ENCODE measurements at regions not wholly inside any gene's neighbourhood (a gene's known extent, or its start where the extent isn't known, plus 50 kb on each side); places are given as distances from the start of the nearest gene placed in this dataset.

DNA sequence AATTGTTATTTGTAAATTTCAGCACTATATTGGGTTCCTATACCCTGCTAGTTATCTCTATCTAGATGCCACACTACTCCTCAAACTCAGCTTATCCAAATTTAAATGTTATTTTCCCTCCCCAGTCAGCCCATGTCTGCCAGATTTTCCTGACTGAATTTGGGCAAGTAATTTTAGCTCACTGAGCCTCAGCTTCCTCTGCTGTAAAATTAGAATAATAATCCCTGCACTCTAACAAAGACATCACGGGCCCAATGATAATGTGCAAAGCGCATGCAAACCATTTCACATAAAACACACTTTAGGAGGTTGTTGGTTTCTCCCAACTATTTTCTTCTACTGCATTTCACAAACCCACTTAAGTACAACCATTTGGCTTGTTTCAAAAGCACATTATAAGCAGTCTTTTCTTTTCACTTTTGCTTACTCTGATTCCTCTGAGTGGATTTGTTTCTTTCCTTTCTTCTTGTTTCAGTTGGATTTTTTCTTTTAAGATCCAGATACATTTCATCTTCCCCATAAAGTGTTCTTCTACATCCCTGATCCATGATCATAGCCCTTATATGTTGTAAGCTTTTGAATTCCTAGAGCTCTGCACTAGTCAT, 152.8 kb upstream of the DPT start:
- CTCF ChIA-PET (ENCODE audit: unreplicated experiment): no interaction called here
- no peak for DNase-seq (ENCODE audit: low spot score)
- no peaks in the 10 kb centered on the region for H3K79me2 ChIP-seq (ENCODE audit: insufficient read depth, low read depth, low read length)
- no peaks in the 10 kb centered on the region for H3K9me2 ChIP-seq (ENCODE audit: insufficient read depth, low read length)
- no peaks in the 10 kb centered on the region for H3K36me3 ChIP-seq (ENCODE audit: insufficient read depth, low read length)
- TF ChIP-seq EZH2phosphoT487 (IDR thresholded peaks at IDR 0.05; ENCODE audit: borderline replicate concordance, low read depth, low read length): no peak
- TF ChIP-seq, protein P1, sequence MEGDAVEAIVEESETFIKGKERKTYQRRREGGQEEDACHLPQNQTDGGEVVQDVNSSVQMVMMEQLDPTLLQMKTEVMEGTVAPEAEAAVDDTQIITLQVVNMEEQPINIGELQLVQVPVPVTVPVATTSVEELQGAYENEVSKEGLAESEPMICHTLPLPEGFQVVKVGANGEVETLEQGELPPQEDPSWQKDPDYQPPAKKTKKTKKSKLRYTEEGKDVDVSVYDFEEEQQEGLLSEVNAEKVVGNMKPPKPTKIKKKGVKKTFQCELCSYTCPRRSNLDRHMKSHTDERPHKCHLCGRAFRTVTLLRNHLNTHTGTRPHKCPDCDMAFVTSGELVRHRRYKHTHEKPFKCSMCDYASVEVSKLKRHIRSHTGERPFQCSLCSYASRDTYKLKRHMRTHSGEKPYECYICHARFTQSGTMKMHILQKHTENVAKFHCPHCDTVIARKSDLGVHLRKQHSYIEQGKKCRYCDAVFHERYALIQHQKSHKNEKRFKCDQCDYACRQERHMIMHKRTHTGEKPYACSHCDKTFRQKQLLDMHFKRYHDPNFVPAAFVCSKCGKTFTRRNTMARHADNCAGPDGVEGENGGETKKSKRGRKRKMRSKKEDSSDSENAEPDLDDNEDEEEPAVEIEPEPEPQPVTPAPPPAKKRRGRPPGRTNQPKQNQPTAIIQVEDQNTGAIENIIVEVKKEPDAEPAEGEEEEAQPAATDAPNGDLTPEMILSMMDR (conservative IDR thresholded peaks at IDR 0.05; ENCODE audit: low read length): no peak
- no peak overlapping the region for H3K4me2 ChIP-seq (ENCODE audit: low read length)
- intact Hi-C loops (cut with micrococcal nuclease; ENCODE audit: unreplicated experiment): no loop called here
- H3K27ac ChIP-seq (ENCODE audit: low read depth, low read length, poor library complexity, severe bottlenecking): no peak overlapping the region
- no peaks in the 10 kb centered on the region for H4K20me1 ChIP-seq (ENCODE audit: insufficient read depth, low read length)
- no peak overlapping the region for H2AFZ ChIP-seq (ENCODE audit: low read length)
- POLR2A ChIA-PET: interaction anchor here (1.3 kb wide), 1 partner anchor 12 kb away, joined by 3 read pairs; no protein-coding TSS in a partner anchor
- BruUV-seq (replicated peaks): no TSS peak
- no peaks in the 10 kb centered on the region for H3K9me3 ChIP-seq (ENCODE audit: low read length)
- H3K4me3 ChIP-seq (ENCODE audit: low read depth, low read length, poor library complexity, severe bottlenecking): no peak overlapping the region
- no peaks in the 10 kb centered on the region for H3K4me1 ChIP-seq (ENCODE audit: insufficient read depth, low read length, poor library complexity, severe bottlenecking)

DNA sequence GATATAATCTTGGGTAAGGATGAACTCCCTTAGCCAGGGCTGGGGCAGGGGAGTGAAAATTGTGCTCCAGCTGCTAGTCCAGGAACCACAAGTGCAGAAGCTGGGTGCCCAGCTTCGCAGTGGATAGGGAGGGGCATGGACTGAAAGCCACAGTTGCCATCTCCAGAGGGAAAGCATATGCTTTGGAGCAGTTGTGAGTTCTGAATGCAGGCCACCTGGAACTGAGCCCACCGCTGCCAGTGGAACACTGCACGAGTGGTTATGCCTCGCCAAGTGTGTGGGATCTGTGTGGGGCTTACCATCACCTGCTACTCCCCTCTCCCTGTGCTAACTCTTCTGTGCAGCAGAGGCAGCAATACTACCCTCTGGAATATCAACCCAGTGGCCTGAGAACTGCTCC, 158.4 kb upstream of the DPT start:
- Histone ChIP-seq H3K4me2 (ENCODE audit: low read length) (no peak overlapping the region), H3K9me2 (ENCODE audit: insufficient read depth, low read length) (no peaks in the 10 kb centered on the region), H3K9me3 (ENCODE audit: low read length) (no peaks in the 10 kb centered on the region), H3K4me1 (ENCODE audit: insufficient read depth, low read length, poor library complexity, severe bottlenecking) (no peaks in the 10 kb centered on the region), H3K79me2 (ENCODE audit: insufficient read depth, low read depth, low read length) (no peaks in the 10 kb centered on the region), H3K36me3 (ENCODE audit: insufficient read depth, low read length) (no peaks in the 10 kb centered on the region), H4K20me1 (ENCODE audit: insufficient read depth, low read length) (no peaks in the 10 kb centered on the region), H2AFZ (ENCODE audit: low read length) (no peak overlapping the region), H3K27ac (ENCODE audit: low read depth, low read length, poor library complexity, severe bottlenecking) (no peak overlapping the region), H3K4me3 (ENCODE audit: low read depth, low read length, poor library complexity, severe bottlenecking) (no peak overlapping the region)
- BruUV-seq (replicated peaks): no TSS peak
- no peak for TF ChIP-seq EZH2phosphoT487 (IDR thresholded peaks at IDR 0.05; ENCODE audit: borderline replicate concordance, low read depth, low read length)
- TF ChIP-seq, protein P1 (conservative IDR thresholded peaks at IDR 0.05; ENCODE audit: low read length): no peak
- DNase-seq (ENCODE audit: low spot score): no peak
- CTCF ChIA-PET (ENCODE audit: unreplicated experiment): no interaction called here
- intact Hi-C loops (cut with micrococcal nuclease; ENCODE audit: unreplicated experiment): loop anchor here (5.0 kb wide), 1 partner anchor 50 kb away; no protein-coding TSS in a partner anchor
- POLR2A ChIA-PET: no interaction called here

DNA sequence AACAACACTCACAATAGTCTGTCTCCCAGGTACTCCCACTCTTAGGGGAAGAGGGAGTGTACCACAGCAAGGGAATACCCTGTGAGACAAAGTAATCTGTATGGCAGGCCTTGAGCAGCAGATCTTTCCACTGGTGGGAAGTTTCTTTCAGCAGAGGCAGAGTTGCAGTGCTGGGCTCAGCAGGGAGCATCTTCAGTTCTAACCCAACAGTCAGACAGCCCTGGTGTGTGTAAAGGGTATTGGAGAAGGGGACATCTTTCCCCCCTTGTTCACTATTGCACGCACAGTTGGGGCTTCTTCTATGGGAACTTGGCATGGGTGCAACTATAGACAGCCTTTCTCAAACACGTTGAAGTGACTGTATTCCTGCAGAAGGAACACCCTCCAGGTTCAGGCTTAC, 159.4 kb upstream of the DPT start:
- POLR2A ChIA-PET: no interaction called here
- CTCF ChIA-PET (ENCODE audit: unreplicated experiment): no interaction called here
- Histone ChIP-seq H3K36me3 (ENCODE audit: insufficient read depth, low read length) (no peaks in the 10 kb centered on the region), H3K4me1 (ENCODE audit: insufficient read depth, low read length, poor library complexity, severe bottlenecking) (no peaks in the 10 kb centered on the region), H3K4me2 (ENCODE audit: low read length) (no peak overlapping the region), H2AFZ (ENCODE audit: low read length) (no peak overlapping the region), H3K79me2 (ENCODE audit: insufficient read depth, low read depth, low read length) (no peaks in the 10 kb centered on the region), H3K4me3 (ENCODE audit: low read depth, low read length, poor library complexity, severe bottlenecking) (no peak overlapping the region), H3K9me3 (ENCODE audit: low read length) (no peaks in the 10 kb centered on the region), H4K20me1 (ENCODE audit: insufficient read depth, low read length) (no peaks in the 10 kb centered on the region), H3K27ac (ENCODE audit: low read depth, low read length, poor library complexity, severe bottlenecking) (no peak overlapping the region), H3K9me2 (ENCODE audit: insufficient read depth, low read length) (no peaks in the 10 kb centered on the region)
- TF ChIP-seq EZH2phosphoT487 (IDR thresholded peaks at IDR 0.05; ENCODE audit: borderline replicate concordance, low read depth, low read length): no peak
- TF ChIP-seq, protein P1 (conservative IDR thresholded peaks at IDR 0.05; ENCODE audit: low read length): no peak
- DNase-seq (ENCODE audit: low spot score): no peak
- no TSS peak for BruUV-seq (replicated peaks)
- intact Hi-C loops (cut with micrococcal nuclease; ENCODE audit: unreplicated experiment): loop anchor here (5.0 kb wide), 1 partner anchor 49 kb away; no protein-coding TSS in a partner anchor
